Neural cell (in vitro differentiated cells): ENCODE measurements at regions not wholly inside any gene's neighbourhood (a gene's known extent, or its start where the extent isn't known, plus 50 kb on each side); places are given as distances from the start of the nearest gene placed in this dataset.

Experiments used
- CTCF ChIP-seq: fragments of 450-650 bp; IDR thresholded peaks from 2 replicates; pipeline ENCODE4 v1.5.1; 2014; ENCODE audit warnings: antibody characterized with exemption, mild to moderate bottlenecking, moderate library complexity; ENCODE audit not compliant: poor library complexity, severe bottlenecking
- RAD21 ChIP-seq: fragments of 450-650 bp; conservative IDR thresholded peaks from 2 replicates; pipeline ENCODE4 v1.6.1; 2014; ENCODE audit warnings: antibody characterized with exemption, mild to moderate bottlenecking, moderate library complexity
- SMC3 ChIP-seq: fragments of 450-650 bp; conservative IDR thresholded peaks from 2 replicates; pipeline ENCODE4 v1.6.1; 2014; ENCODE audit warnings: antibody characterized with exemption, mild to moderate bottlenecking, moderate library complexity; ENCODE audit not compliant: poor library complexity
- TAF1 ChIP-seq: IDR thresholded peaks from 2 replicates; pipeline ENCODE4 v1.6.1; 2012; ENCODE audit warnings: low read depth

DNA sequence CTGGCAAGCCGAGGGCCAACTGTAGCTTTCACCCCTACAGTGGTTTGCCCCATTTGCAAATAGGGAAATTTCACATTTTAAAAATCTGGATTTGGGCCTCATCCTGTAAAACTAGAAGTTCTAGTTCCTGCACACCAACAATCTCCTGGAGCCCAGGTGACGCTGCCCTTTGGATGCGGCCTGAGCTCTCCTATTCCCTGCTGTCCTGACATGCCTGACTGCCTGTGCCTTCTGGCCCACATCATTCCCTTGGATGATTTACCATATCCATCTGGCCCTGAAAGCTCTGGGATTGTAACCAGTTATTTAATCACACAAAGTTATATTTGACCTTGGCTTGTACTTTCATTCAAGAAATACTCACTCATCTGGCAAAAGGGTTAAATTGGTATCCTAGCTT, 272.3 kb downstream of the ARRDC4 start:
- TF ChIP-seq CTCF (no peak), TAF1 (no peak), SMC3 (no peak), RAD21 (no peak)
